Naive thymus-derived CD4-positive, alpha-beta T cell (primary cell): ENCODE measurements at regions not wholly inside any gene's neighbourhood (a gene's known extent, or its start where the extent isn't known, plus 50 kb on each side); places are given as distances from the start of the nearest gene placed in this dataset.

ENCODE experiments used
- ATAC-seq: fragments of 150-1000 bp; cut with Tn5 transposase; 2 replicates; pipeline ENCODE4 v1.10.0; 2021; ENCODE audit warnings: mild to moderate bottlenecking, moderate library complexity
- CTCF ChIA-PET: fragments of 350-600 bp; sonication (Branson Sonifier 250); formaldehyde crosslinking; loops from one replicate; lab custom pipeline; 2021; ENCODE audit warnings: antibody characterized with exemption; lab: Charles Lee
- POLR2A ChIA-PET: fragments of 350-600 bp; sonication (Branson Sonifier 250); formaldehyde crosslinking; loops from one replicate; lab custom pipeline; 2021; ENCODE audit warnings: antibody characterized with exemption, inconsistent platforms; lab: Charles Lee
- DNase-seq, 9 donors: peaks; one replicate each; pipeline versions ENCODE4 v3.0.0 to v3.0.0-alpha.2; 2020 to 2022; ENCODE audit warnings: mixed read lengths in 1 of 9
- H3K27ac ChIP-seq: one replicate; pipeline ENCODE4 v1.7.0; 2013; ENCODE audit warnings: mild to moderate bottlenecking, low read depth, low read length, moderate library complexity
- H3K27me3 ChIP-seq, 2 donors: one replicate each; pipeline ENCODE4 v1.7.0; 2013; ENCODE audit warnings: low read length in 2 of 2, mild to moderate bottlenecking in 2 of 2, moderate library complexity in 2 of 2; ENCODE audit not compliant: control insufficient read depth in 2 of 2, insufficient read depth in 2 of 2
- H3K36me3 ChIP-seq, 3 experiments: 1 replicate in 2 of 3; 2 replicates in 1 of 3; pipeline ENCODE4 v1.7.0; 2013; ENCODE audit warnings: low read length in 3 of 3, mild to moderate bottlenecking in 3 of 3, moderate library complexity in 1 of 3; ENCODE audit not compliant: insufficient read depth in 3 of 3, control insufficient read depth in 2 of 3
- H3K4me1 ChIP-seq, 2 donors: one replicate each; pipeline ENCODE4 v1.7.0; 2013; ENCODE audit warnings: low read length in 2 of 2, mild to moderate bottlenecking in 2 of 2, moderate library complexity in 1 of 2; ENCODE audit not compliant: control insufficient read depth in 2 of 2, insufficient read depth in 2 of 2
- H3K4me3 ChIP-seq: 2 replicates; pipeline ENCODE4 v1.7.0; 2013; ENCODE audit warnings: mild to moderate bottlenecking, low read length
- H3K9me3 ChIP-seq, 3 experiments: 1 replicate in 2 of 3; 2 replicates in 1 of 3; pipeline ENCODE4 v1.7.0; 2013; ENCODE audit warnings: low read length in 3 of 3; ENCODE audit not compliant: control insufficient read depth in 2 of 3
- H3K27ac Mint-ChIP-seq, 9 donors: one replicate each; pipeline ENCODE4 v1.8.0; 2020 to 2022; ENCODE audit warnings: mixed read lengths in 9 of 9, mild to moderate bottlenecking in 8 of 9, moderate library complexity in 5 of 9, inconsistent platforms in 2 of 9
- H3K27me3 Mint-ChIP-seq, 5 donors: one replicate each; pipeline ENCODE4 v1.8.0; 2021 to 2022; ENCODE audit warnings: mixed read lengths in 5 of 5, mild to moderate bottlenecking in 1 of 5
- H3K36me3 Mint-ChIP-seq, 5 donors: one replicate each; pipeline ENCODE4 v1.8.0; 2020 to 2022; ENCODE audit warnings: mixed read lengths in 5 of 5, mild to moderate bottlenecking in 3 of 5, inconsistent platforms in 1 of 5
- H3K4me1 Mint-ChIP-seq, 7 donors: one replicate each; pipeline ENCODE4 v1.8.0; 2020 to 2022; ENCODE audit warnings: mixed read lengths in 7 of 7, mild to moderate bottlenecking in 3 of 7, inconsistent platforms in 1 of 7
- H3K4me3 Mint-ChIP-seq, 10 donors: one replicate each; pipeline ENCODE4 v1.8.0; 2020 to 2022; ENCODE audit warnings: mild to moderate bottlenecking in 10 of 10, mixed read lengths in 10 of 10, moderate library complexity in 6 of 10, inconsistent platforms in 2 of 10
- H3K9me3 Mint-ChIP-seq, 11 donors: one replicate each; pipeline ENCODE4 v1.8.0; 2020 to 2022; ENCODE audit warnings: mixed read lengths in 11 of 11, mild to moderate bottlenecking in 4 of 11, inconsistent platforms in 1 of 11, moderate library complexity in 1 of 11
- intact Hi-C, 2 donors: fragments of 100-400 bp; cut with micrococcal nuclease; formaldehyde crosslinking; loops; one replicate each; pipeline ENCODE4 v1.15.1; 2023

- Histone ChIP-seq H3K36me3 (no peaks in the 10 kb centered on the region), H3K27me3 (no peaks in the 10 kb centered on the region), H3K27ac (no peak overlapping the region), H3K9me3 (no peaks in the 10 kb centered on the region), H3K4me3 (no peak overlapping the region), H3K4me1 (no peaks in the 10 kb centered on the region)
- ChIA-PET POLR2A (no interaction called here), CTCF (no interaction called here)
- no peak overlapping the region for H3K27ac Mint-ChIP-seq
- peaks cover 0 to 15% (median 3%) of the 10 kb centered on the region in 11 donors for H3K9me3 Mint-ChIP-seq
- intact Hi-C loops: no loop called here
- no peaks in the 10 kb centered on the region for H3K27me3 Mint-ChIP-seq
- no peaks in the 10 kb centered on the region for H3K36me3 Mint-ChIP-seq
- H3K4me1 Mint-ChIP-seq: no peaks in the 10 kb centered on the region
- ATAC-seq (no peak), DNase-seq (no peak)
- H3K4me3 Mint-ChIP-seq: no peak overlapping the region
Measured at GRCh38 chr10:65320236-65321026, 1605.4 kb upstream of the LRRTM3 start.

- intact Hi-C loops: no loop called here
- Histone ChIP-seq H3K27ac (no peak overlapping the region), H3K4me3 (no peak overlapping the region), H3K4me1 (no peaks in the 10 kb centered on the region), H3K9me3 (no peaks in the 10 kb centered on the region), H3K27me3 (no peaks in the 10 kb centered on the region), H3K36me3 (no peaks in the 10 kb centered on the region)
- no peaks in the 10 kb centered on the region for H3K27me3 Mint-ChIP-seq
- ChIA-PET CTCF (no interaction called here), POLR2A (no interaction called here)
- peaks cover 0 to 21% (median 4%) of the 10 kb centered on the region in 11 donors for H3K9me3 Mint-ChIP-seq
- no peak overlapping the region for H3K4me3 Mint-ChIP-seq
- no peak for ATAC-seq
- no peak overlapping the region for H3K27ac Mint-ChIP-seq
- H3K4me1 Mint-ChIP-seq: no peaks in the 10 kb centered on the region
- H3K36me3 Mint-ChIP-seq: no peaks in the 10 kb centered on the region
- DNase-seq: no peak
Measured at GRCh38 chr10:65323802-65324201, 1602.0 kb upstream of the LRRTM3 start.

- Mint-ChIP-seq H3K4me1 (no peaks in the 10 kb centered on the region), H3K4me3 (no peak overlapping the region), H3K27me3 (no peaks in the 10 kb centered on the region), H3K36me3 (no peaks in the 10 kb centered on the region), H3K9me3 (peaks cover 0 to 8% (median 0%) of the 10 kb centered on the region in 11 donors), H3K27ac (no peak overlapping the region)
- Histone ChIP-seq H3K27ac (no peak overlapping the region), H3K9me3 (no peaks in the 10 kb centered on the region), H3K36me3 (no peaks in the 10 kb centered on the region), H3K27me3 (no peaks in the 10 kb centered on the region), H3K4me3 (no peak overlapping the region), H3K4me1 (no peaks in the 10 kb centered on the region)
- DNase-seq: no peak
- intact Hi-C loops: no loop called here
- CTCF ChIA-PET: no interaction called here
- ATAC-seq: no peak
- POLR2A ChIA-PET: no interaction called here
Measured at GRCh38 chr10:65325913-65326312, 1599.9 kb upstream of the LRRTM3 start.

DNA sequence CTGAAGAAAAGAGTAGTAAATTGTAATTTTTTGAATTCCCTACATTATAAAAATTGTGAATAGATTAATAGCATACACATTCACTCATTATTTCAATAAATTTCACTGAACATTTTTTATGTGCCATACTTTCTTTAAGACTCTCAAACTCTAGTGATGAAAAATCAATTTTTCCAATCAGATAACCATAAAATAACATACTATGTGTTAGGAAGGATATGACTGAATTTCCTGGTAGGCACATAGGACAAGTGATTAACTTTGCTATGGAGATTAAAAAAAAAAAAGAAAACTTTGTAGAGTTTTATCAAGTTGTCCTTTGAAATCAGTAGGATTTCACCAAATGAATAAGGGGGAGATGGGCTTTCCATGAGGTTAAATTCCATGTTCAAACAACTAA is 1597.3 kb upstream of the LRRTM3 start:
- ChIA-PET POLR2A (no interaction called here), CTCF (no interaction called here)
- no peak overlapping the region for H3K4me3 Mint-ChIP-seq
- no peaks in the 10 kb centered on the region for H3K36me3 Mint-ChIP-seq
- Histone ChIP-seq H3K27me3 (no peaks in the 10 kb centered on the region), H3K4me3 (no peak overlapping the region), H3K36me3 (no peaks in the 10 kb centered on the region), H3K4me1 (no peaks in the 10 kb centered on the region), H3K9me3 (no peaks in the 10 kb centered on the region), H3K27ac (no peak overlapping the region)
- no peak for ATAC-seq
- DNase-seq: no peak
- no peaks in the 10 kb centered on the region for H3K4me1 Mint-ChIP-seq
- H3K27ac Mint-ChIP-seq: no peak overlapping the region
- intact Hi-C loops: no loop called here
- peaks cover 0 to 7% (median 0%) of the 10 kb centered on the region in 11 donors for H3K9me3 Mint-ChIP-seq
- no peaks in the 10 kb centered on the region for H3K27me3 Mint-ChIP-seq

- Histone ChIP-seq H3K27ac (no peak overlapping the region), H3K36me3 (no peaks in the 10 kb centered on the region), H3K27me3 (no peaks in the 10 kb centered on the region), H3K4me1 (no peaks in the 10 kb centered on the region), H3K9me3 (no peaks in the 10 kb centered on the region), H3K4me3 (no peak overlapping the region)
- no peaks in the 10 kb centered on the region for H3K27me3 Mint-ChIP-seq
- peaks cover 0 to 5% (median 0%) of the 10 kb centered on the region in 11 donors for H3K9me3 Mint-ChIP-seq
- intact Hi-C loops: no loop called here
- H3K4me3 Mint-ChIP-seq: no peak overlapping the region
- CTCF ChIA-PET: no interaction called here
- H3K27ac Mint-ChIP-seq: no peak overlapping the region
- no peaks in the 10 kb centered on the region for H3K4me1 Mint-ChIP-seq
- no peaks in the 10 kb centered on the region for H3K36me3 Mint-ChIP-seq
- POLR2A ChIA-PET: no interaction called here
- DNase-seq (no peak), ATAC-seq (no peak)
Measured at GRCh38 chr10:65335311-65335710, 1590.5 kb upstream of the LRRTM3 start.

- H3K4me3 ChIP-seq: no peak overlapping the region
- no peak for DNase-seq
- ATAC-seq: no peak
- H3K9me3 ChIP-seq: no peaks in the 10 kb centered on the region
- Mint-ChIP-seq H3K27me3 (no peaks in the 10 kb centered on the region), H3K9me3 (peaks cover 0 to 6% (median 0%) of the 10 kb centered on the region in 11 donors), H3K36me3 (no peaks in the 10 kb centered on the region), H3K4me1 (no peaks in the 10 kb centered on the region), H3K4me3 (no peak overlapping the region), H3K27ac (no peak overlapping the region)
- POLR2A ChIA-PET: no interaction called here
- H3K27ac ChIP-seq: no peak overlapping the region
- H3K27me3 ChIP-seq: no peaks in the 10 kb centered on the region
- intact Hi-C loops: no loop called here
- CTCF ChIA-PET: no interaction called here
- no peaks in the 10 kb centered on the region for H3K36me3 ChIP-seq
- no peaks in the 10 kb centered on the region for H3K4me1 ChIP-seq
Measured at GRCh38 chr10:65340340-65340739, 1585.5 kb upstream of the LRRTM3 start.

GRCh38 chr10:65341323-65341925 is 1584.4 kb upstream of the LRRTM3 start:
- CTCF ChIA-PET: no interaction called here
- Histone ChIP-seq H3K27me3 (no peaks in the 10 kb centered on the region), H3K9me3 (no peaks in the 10 kb centered on the region), H3K4me1 (no peaks in the 10 kb centered on the region), H3K36me3 (no peaks in the 10 kb centered on the region), H3K4me3 (no peak overlapping the region), H3K27ac (no peak overlapping the region)
- Mint-ChIP-seq H3K27me3 (no peaks in the 10 kb centered on the region), H3K4me1 (no peaks in the 10 kb centered on the region), H3K36me3 (no peaks in the 10 kb centered on the region), H3K27ac (no peak overlapping the region), H3K4me3 (no peak overlapping the region), H3K9me3 (peaks cover 0 to 6% (median 0%) of the 10 kb centered on the region in 11 donors)
- POLR2A ChIA-PET: no interaction called here
- ATAC-seq (no peak), DNase-seq (no peak)
- intact Hi-C loops: no loop called here
